ENCODE measurements at regions not wholly inside any gene's neighbourhood (a gene's known extent, or its start where the extent isn't known, plus 50 kb on each side); places are given as distances from the start of the nearest gene placed in this dataset.

DNA sequence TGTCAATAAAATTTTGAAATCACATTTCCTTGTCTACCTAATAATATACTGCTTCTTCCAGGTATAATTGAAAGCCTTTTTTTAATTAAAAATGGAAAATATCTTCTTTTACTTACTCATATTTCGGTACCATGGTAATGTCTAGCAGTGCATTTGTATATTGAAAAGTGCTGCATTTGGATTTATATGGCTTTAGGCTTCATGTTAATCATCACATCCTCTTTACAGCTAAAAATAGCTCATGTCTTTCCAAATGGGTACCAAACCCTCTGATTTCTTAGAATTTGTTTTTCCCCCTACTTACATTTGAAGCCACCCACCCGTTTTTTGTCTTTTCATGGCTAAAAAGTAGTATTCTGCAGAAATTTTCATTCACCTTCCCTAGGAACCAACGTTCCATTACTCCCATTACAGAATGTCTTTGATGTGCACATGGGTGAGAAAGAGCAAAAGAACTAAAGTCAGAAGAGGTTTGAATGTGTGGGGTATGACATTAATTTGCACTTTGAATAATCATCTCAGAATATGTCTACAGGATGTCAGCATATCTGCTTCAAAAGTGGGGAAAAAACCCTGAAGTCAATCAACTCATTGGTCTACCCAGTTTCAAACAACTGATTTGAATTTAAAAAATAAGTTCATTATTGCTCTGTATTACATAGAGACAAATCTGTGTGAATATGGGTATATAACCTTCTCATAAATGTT, 935.9 kb downstream of the GATA3 start:
- H3K27ac Mint-ChIP-seq, result no peak overlapping the region
- H3K4me1 Mint-ChIP-seq, result no peaks in the 10 kb centered on the region

DNA sequence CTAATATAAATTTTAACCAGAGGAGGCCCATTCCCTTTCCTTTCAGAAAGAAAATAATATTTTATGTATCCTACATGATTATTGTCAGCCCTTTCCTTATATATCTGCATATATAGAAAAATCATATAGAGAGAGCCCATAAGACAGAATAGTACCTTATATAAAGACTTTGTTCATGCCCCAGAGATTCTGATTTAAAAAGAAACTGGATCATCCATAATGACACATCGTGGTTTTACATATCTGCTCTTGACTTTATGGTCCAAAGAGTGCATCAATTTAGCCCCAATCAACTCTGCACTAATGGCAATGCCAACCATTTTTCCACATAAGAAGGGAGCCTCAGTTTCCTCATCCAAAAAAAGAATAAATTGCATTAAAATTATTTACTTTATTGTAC, 937.5 kb downstream of the GATA3 start:
- H3K27me3 Mint-ChIP-seq (ENCODE audit: low read depth, poor library complexity), result peaks cover 13% of the 10 kb centered on the region
- no peaks in the 10 kb centered on the region for H3K36me3 Mint-ChIP-seq (ENCODE audit: low read depth)
- TF ChIP-seq, protein P1, sequence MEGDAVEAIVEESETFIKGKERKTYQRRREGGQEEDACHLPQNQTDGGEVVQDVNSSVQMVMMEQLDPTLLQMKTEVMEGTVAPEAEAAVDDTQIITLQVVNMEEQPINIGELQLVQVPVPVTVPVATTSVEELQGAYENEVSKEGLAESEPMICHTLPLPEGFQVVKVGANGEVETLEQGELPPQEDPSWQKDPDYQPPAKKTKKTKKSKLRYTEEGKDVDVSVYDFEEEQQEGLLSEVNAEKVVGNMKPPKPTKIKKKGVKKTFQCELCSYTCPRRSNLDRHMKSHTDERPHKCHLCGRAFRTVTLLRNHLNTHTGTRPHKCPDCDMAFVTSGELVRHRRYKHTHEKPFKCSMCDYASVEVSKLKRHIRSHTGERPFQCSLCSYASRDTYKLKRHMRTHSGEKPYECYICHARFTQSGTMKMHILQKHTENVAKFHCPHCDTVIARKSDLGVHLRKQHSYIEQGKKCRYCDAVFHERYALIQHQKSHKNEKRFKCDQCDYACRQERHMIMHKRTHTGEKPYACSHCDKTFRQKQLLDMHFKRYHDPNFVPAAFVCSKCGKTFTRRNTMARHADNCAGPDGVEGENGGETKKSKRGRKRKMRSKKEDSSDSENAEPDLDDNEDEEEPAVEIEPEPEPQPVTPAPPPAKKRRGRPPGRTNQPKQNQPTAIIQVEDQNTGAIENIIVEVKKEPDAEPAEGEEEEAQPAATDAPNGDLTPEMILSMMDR (IDR thresholded peaks at IDR 0.05), result no peak
- DNase-seq, result no peak
- no peaks in the 10 kb centered on the region for H3K4me1 Mint-ChIP-seq
- no peaks in the 10 kb centered on the region for H3K9me3 Mint-ChIP-seq
- H3K4me3 Mint-ChIP-seq, result no peak overlapping the region
- H3K27ac Mint-ChIP-seq, result no peak overlapping the region

More for the DNA sequence above, 935.9 kb downstream of the GATA3 start:
- no peak for DNase-seq
- Mint-ChIP-seq H3K27me3 (ENCODE audit: low read depth, poor library complexity) (peaks cover 11% of the 10 kb centered on the region), H3K4me3 (no peak overlapping the region), H3K9me3 (no peaks in the 10 kb centered on the region), H3K36me3 (ENCODE audit: low read depth) (no peaks in the 10 kb centered on the region)
- TF ChIP-seq, protein P1 (IDR thresholded peaks at IDR 0.05), result no peak

DNA sequence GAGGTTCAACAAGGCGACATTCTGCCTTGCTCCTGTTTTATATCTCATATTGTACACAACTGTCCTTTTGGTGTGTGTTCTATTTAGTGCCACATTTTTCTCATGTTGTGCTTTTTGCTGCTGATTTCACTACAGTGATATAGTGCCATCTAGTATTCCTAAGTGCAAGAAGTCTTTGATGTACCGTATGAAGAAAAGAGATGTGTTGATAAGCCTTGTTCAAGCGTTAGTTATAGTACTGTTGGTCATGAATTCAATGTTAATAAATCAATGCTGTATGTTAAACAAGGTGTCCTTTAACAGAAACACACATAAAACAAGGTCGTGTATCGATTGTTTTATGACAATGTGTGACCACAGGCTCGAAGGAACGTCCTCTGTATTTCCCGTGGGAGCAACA, 939.4 kb downstream of the GATA3 start:
- H3K27me3 Mint-ChIP-seq (ENCODE audit: low read depth, poor library complexity), result peaks cover 18% of the 10 kb centered on the region
- H3K9me3 Mint-ChIP-seq, result no peaks in the 10 kb centered on the region
- no peaks in the 10 kb centered on the region for H3K36me3 Mint-ChIP-seq (ENCODE audit: low read depth)
- no peak for DNase-seq
- H3K4me3 Mint-ChIP-seq, result no peak overlapping the region
- no peaks in the 10 kb centered on the region for H3K4me1 Mint-ChIP-seq
- H3K27ac Mint-ChIP-seq, result no peak overlapping the region
- TF ChIP-seq, protein P1 (IDR thresholded peaks at IDR 0.05), result no peak

DNA sequence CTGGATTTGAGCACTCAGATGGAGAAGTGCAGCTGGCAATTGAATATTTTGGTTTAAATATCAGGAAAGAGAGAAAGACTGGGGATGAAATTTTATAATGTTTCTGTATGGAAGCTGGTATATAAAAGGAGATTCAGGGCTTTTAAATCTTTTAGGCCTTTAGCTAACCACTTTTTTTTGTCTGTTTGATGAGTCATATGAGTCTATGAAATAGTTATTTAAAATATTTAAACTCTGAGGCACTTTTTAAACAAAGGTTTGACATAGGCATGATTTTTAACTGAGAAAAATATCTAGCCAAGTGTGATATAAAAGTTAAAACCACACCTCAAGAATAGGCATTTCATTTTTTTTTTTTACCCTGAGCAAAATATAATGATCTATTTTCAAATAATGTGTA, 944.3 kb downstream of the GATA3 start:
- Mint-ChIP-seq H3K4me1 (no peaks in the 10 kb centered on the region), H3K9me3 (no peaks in the 10 kb centered on the region), H3K27ac (no peak overlapping the region), H3K27me3 (ENCODE audit: low read depth, poor library complexity) (peaks cover 18% of the 10 kb centered on the region), H3K4me3 (no peak overlapping the region), H3K36me3 (ENCODE audit: low read depth) (no peaks in the 10 kb centered on the region)
- TF ChIP-seq, protein P1 (IDR thresholded peaks at IDR 0.05), result no peak
- DNase-seq, result no peak

DNA sequence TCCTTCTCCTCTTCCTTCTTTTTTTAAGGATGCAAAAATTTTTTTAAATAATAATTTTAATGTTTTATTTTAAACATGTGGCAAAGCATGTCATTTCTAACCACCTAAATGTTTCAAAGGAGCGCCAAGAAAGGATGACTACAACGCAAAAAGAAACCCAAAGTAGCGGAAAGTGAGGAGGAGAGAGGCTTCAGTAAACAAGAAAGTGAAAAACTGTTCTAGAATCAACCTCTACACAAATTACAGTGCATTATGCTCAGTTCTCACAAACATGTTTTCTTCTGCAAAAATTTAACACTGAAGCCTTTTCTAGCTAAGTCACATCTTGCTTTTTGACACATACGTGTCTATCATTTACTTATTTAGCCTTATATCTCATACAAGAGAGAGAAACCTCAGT, 948.6 kb downstream of the GATA3 start:
- H3K27ac Mint-ChIP-seq, result no peak overlapping the region
- no peaks in the 10 kb centered on the region for H3K9me3 Mint-ChIP-seq
- H3K27me3 Mint-ChIP-seq (ENCODE audit: low read depth, poor library complexity), result peaks cover 3% of the 10 kb centered on the region
- no peak for DNase-seq
- H3K36me3 Mint-ChIP-seq (ENCODE audit: low read depth), result no peaks in the 10 kb centered on the region
- H3K4me1 Mint-ChIP-seq, result no peaks in the 10 kb centered on the region
- no peak overlapping the region for H3K4me3 Mint-ChIP-seq
- TF ChIP-seq, protein P1 (IDR thresholded peaks at IDR 0.05), result no peak

DNA sequence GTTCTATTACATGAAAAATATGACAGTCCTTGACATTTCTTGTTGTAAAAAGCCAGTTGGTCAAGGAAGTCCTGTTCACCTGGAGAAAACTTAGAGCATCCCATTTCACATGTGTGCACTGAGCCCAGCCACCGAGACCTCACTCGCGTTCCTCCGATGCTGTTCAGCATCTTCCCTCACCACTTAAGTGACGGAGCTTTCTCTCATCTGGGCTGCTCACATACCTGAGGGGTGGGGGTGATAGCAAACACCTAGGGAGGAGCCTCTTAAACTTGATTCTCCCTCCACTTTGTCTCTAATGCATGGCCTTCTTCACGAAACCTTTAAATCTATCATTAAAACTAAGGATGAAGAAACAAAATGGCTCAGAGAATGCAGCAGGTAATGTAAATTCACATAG, 950.2 kb downstream of the GATA3 start:
- H3K9me3 Mint-ChIP-seq, result no peaks in the 10 kb centered on the region
- H3K27ac Mint-ChIP-seq, result no peak overlapping the region
- no peak for DNase-seq

More for the DNA sequence above, 950.2 kb downstream of the GATA3 start:
- Mint-ChIP-seq H3K27me3 (ENCODE audit: low read depth, poor library complexity) (no peaks in the 10 kb centered on the region), H3K36me3 (ENCODE audit: low read depth) (no peaks in the 10 kb centered on the region), H3K4me1 (no peaks in the 10 kb centered on the region), H3K4me3 (no peak overlapping the region)
- TF ChIP-seq, protein P1 (IDR thresholded peaks at IDR 0.05), result no peak

Measured in nephron progenitor cell (in vitro differentiated cells).